Peyer's patch (tissue), 4 donors: ENCODE measurements at regions not wholly inside any gene's neighbourhood (a gene's known extent, or its start where the extent isn't known, plus 50 kb on each side); places are given as distances from the start of the nearest gene placed in this dataset.

Experiments
- DNase-seq, 3 donors: peaks; one replicate each; pipeline ENCODE4 v3.0.0-alpha.2; 2017 to 2019
- H3K27ac ChIP-seq, 4 donors: fragments of 200-600 bp; sonication (generic); one replicate each; pipeline ENCODE4 v1.5.1; 2016 to 2019
- H3K27me3 ChIP-seq, 2 donors: fragments of 200-600 bp; sonication (generic); one replicate each; pipeline ENCODE4 v1.5.1; 2019
- H3K36me3 ChIP-seq, 3 donors: fragments of 200-600 bp; sonication (generic); one replicate each; pipeline ENCODE4 v1.5.1; 2016 to 2019
- H3K4me1 ChIP-seq, 4 donors: fragments of 200-600 bp; sonication (generic); one replicate each; pipeline ENCODE4 v1.5.1; 2016 to 2019
- H3K4me3 ChIP-seq, 4 donors: fragments of 200-600 bp; sonication (generic); 1 replicate in 3 of 4; 2 replicates in 1 of 4; pipeline ENCODE4 v1.5.1; 2016 to 2019; ENCODE audit warnings: mild to moderate bottlenecking in 1 of 4
- H3K9me3 ChIP-seq, 4 donors: fragments of 200-600 bp; sonication (generic); one replicate each; pipeline ENCODE4 v1.5.1; 2016 to 2019; ENCODE audit warnings: mild to moderate bottlenecking in 1 of 4
- CTCF ChIP-seq, 6 experiments: fragments of 450-650 bp in 4 of 6; fragments of 200-600 bp in 2 of 6; sonication (generic) in 1 of 6; IDR thresholded peaks; one replicate each; pipeline ENCODE4 v1.5.1; 2017 to 2019; ENCODE audit warnings: antibody characterized with exemption in 6 of 6, mild to moderate bottlenecking in 3 of 6, moderate library complexity in 1 of 6
- POLR2A ChIP-seq, 2 donors: fragments of 450-650 bp; IDR thresholded peaks; one replicate each; pipeline ENCODE4 v1.5.1; 2017; ENCODE audit warnings: antibody characterized with exemption in 2 of 2, mild to moderate bottlenecking in 2 of 2, moderate library complexity in 2 of 2

- H3K4me3 ChIP-seq, result no peak overlapping the region
- DNase-seq, result no peak
Measured at GRCh38 chr3:69568951-69569350, 170.3 kb upstream of the MITF start.

GRCh38 chr3:69568458-69568857 is 170.8 kb upstream of the MITF start:
- TF ChIP-seq CTCF (IDR thresholded peaks at IDR 0.05) (no peak), POLR2A (IDR thresholded peaks at IDR 0.05) (no peak)
- Histone ChIP-seq H3K27me3 (no peaks in the 10 kb centered on the region), H3K9me3 (no peaks in the 10 kb centered on the region), H3K4me3 (no peak overlapping the region), H3K4me1 (no peaks in the 10 kb centered on the region), H3K27ac (no peak overlapping the region), H3K36me3 (no peaks in the 10 kb centered on the region)
- no peak for DNase-seq

More at GRCh38 chr3:69568951-69569350, 170.3 kb upstream of the MITF start:
- Histone ChIP-seq H3K27ac (no peak overlapping the region), H3K4me1 (no peaks in the 10 kb centered on the region), H3K9me3 (no peaks in the 10 kb centered on the region), H3K36me3 (no peaks in the 10 kb centered on the region), H3K27me3 (no peaks in the 10 kb centered on the region)
- TF ChIP-seq CTCF (IDR thresholded peaks at IDR 0.05) (no peak), POLR2A (IDR thresholded peaks at IDR 0.05) (no peak)

- Histone ChIP-seq H3K4me3 (no peak overlapping the region), H3K9me3 (no peaks in the 10 kb centered on the region), H3K27ac (no peak overlapping the region), H3K27me3 (no peaks in the 10 kb centered on the region), H3K36me3 (no peaks in the 10 kb centered on the region), H3K4me1 (no peaks in the 10 kb centered on the region)
- DNase-seq, result no peak
- TF ChIP-seq CTCF (IDR thresholded peaks at IDR 0.05), result no peak
- no peak for TF ChIP-seq POLR2A (IDR thresholded peaks at IDR 0.05)
Measured at GRCh38 chr3:69567710-69568052, 171.6 kb upstream of the MITF start.

GRCh38 chr3:69567023-69567709 is 172.1 kb upstream of the MITF start:
- no peak for TF ChIP-seq CTCF (IDR thresholded peaks at IDR 0.05)
- no peak for TF ChIP-seq POLR2A (IDR thresholded peaks at IDR 0.05)
- Histone ChIP-seq H3K4me3 (no peak overlapping the region), H3K36me3 (no peaks in the 10 kb centered on the region), H3K27me3 (no peaks in the 10 kb centered on the region), H3K4me1 (no peaks in the 10 kb centered on the region), H3K27ac (no peak overlapping the region), H3K9me3 (no peaks in the 10 kb centered on the region)
- no peak for DNase-seq

GRCh38 chr3:69566275-69566674 is 173.0 kb upstream of the MITF start:
- DNase-seq, result no peak
- no peak overlapping the region for H3K4me3 ChIP-seq
- H3K27ac ChIP-seq, result no peak overlapping the region
- H3K4me1 ChIP-seq, result no peaks in the 10 kb centered on the region
- no peaks in the 10 kb centered on the region for H3K36me3 ChIP-seq
- TF ChIP-seq CTCF (IDR thresholded peaks at IDR 0.05) (no peak), POLR2A (IDR thresholded peaks at IDR 0.05) (no peak)
- H3K9me3 ChIP-seq, result no peaks in the 10 kb centered on the region
- H3K27me3 ChIP-seq, result no peaks in the 10 kb centered on the region

- Histone ChIP-seq H3K27me3 (no peaks in the 10 kb centered on the region), H3K9me3 (no peaks in the 10 kb centered on the region), H3K36me3 (no peaks in the 10 kb centered on the region), H3K27ac (no peak overlapping the region), H3K4me1 (no peaks in the 10 kb centered on the region), H3K4me3 (no peak overlapping the region)
- TF ChIP-seq POLR2A (IDR thresholded peaks at IDR 0.05), result no peak
- no peak for TF ChIP-seq CTCF (IDR thresholded peaks at IDR 0.05)
- no peak for DNase-seq
Measured at GRCh38 chr3:69565316-69565715, 173.9 kb upstream of the MITF start.
